Sigmoid colon (tissue), 4 donors: ENCODE measurements at regions not wholly inside any gene's neighbourhood (a gene's known extent, or its start where the extent isn't known, plus 50 kb on each side); places are given as distances from the start of the nearest gene placed in this dataset.

Experiments used
- POLR2A ChIP-seq, 2 donors: fragments of 450-650 bp; IDR thresholded peaks; one replicate each; pipeline ENCODE4 v1.6.1; 2016; ENCODE audit warnings: antibody characterized with exemption in 2 of 2, mild to moderate bottlenecking in 2 of 2, moderate library complexity in 2 of 2
- POLR2AphosphoS5 ChIP-seq, 4 donors: sonication (generic); formaldehyde crosslinking; IDR thresholded peaks; one replicate each; pipeline ENCODE4 v1.6.1; 2017; ENCODE audit warnings: antibody characterized with exemption in 4 of 4
- TF ChIP-seq, protein P1 (sequence below), 4 experiments: fragments of 450-650 bp in 3 of 4; fragments of 200-600 bp in 1 of 4; IDR thresholded peaks; one replicate each; pipeline ENCODE4 v1.5.1; 2016 to 2019; ENCODE audit warnings: antibody characterized with exemption in 4 of 4, mild to moderate bottlenecking in 3 of 4, moderate library complexity in 2 of 4

DNA sequence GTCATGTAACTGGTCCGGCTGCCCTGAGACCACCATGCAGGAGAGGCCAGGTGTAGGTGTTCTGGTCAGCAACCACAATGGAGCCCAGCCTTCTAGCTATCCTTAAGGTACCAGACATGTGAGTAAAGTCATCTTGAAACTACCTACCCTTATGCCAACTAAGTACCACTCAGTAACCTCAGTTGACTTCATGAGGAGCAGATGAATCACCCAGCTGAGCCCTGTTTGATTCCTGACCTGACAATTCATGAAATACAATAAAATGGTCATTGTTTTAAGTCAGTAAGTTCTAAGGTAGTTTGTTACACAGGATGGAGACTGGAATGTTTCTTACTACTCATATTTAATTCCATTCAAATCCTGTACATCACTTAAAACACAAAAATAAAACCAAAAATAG, 113.1 kb upstream of the LMO4 start:
- TF ChIP-seq POLR2AphosphoS5 (IDR thresholded peaks at IDR 0.05) (no peak), POLR2A (IDR thresholded peaks at IDR 0.05) (no peak)
- TF ChIP-seq, protein P1, sequence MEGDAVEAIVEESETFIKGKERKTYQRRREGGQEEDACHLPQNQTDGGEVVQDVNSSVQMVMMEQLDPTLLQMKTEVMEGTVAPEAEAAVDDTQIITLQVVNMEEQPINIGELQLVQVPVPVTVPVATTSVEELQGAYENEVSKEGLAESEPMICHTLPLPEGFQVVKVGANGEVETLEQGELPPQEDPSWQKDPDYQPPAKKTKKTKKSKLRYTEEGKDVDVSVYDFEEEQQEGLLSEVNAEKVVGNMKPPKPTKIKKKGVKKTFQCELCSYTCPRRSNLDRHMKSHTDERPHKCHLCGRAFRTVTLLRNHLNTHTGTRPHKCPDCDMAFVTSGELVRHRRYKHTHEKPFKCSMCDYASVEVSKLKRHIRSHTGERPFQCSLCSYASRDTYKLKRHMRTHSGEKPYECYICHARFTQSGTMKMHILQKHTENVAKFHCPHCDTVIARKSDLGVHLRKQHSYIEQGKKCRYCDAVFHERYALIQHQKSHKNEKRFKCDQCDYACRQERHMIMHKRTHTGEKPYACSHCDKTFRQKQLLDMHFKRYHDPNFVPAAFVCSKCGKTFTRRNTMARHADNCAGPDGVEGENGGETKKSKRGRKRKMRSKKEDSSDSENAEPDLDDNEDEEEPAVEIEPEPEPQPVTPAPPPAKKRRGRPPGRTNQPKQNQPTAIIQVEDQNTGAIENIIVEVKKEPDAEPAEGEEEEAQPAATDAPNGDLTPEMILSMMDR (IDR thresholded peaks at IDR 0.05), result no peak
